Endothelial cell of umbilical vein (primary cell): ENCODE measurements at regions not wholly inside any gene's neighbourhood (a gene's known extent, or its start where the extent isn't known, plus 50 kb on each side); places are given as distances from the start of the nearest gene placed in this dataset.

Source experiments
- BruUV-seq: library from RNA; stranded (reverse); fragments of 400-500 nt; replicated peaks from 2 replicates; lab custom pipeline; 2021; lab: Mats Ljungman, UMichigan
- CTCF ChIA-PET: fragments of 300-600, 350-600 bp; sonication (Branson Sonifier 250); formaldehyde crosslinking; loops from one replicate; lab custom pipeline; 2021; ENCODE audit warnings: antibody characterized with exemption, inconsistent platforms; lab: Charles Lee
- POLR2A ChIA-PET: fragments of 300-600, 350-600 bp; sonication (Branson Sonifier 250); formaldehyde crosslinking; loops from one replicate; lab custom pipeline; 2021; ENCODE audit warnings: antibody characterized with exemption, inconsistent platforms; lab: Charles Lee
- DNase-seq: peaks from one replicate; pipeline ENCODE4 v3.0.0-alpha.2; 2011; ENCODE audit warnings: low read depth, low spot score
- FAIRE-seq: peaks from 2 replicates; lab custom pipeline; 2011; peaks lifted over from hg19 to GRCh38; lab: Jason Lieb, UNC
- H2AFZ ChIP-seq: 2 replicates; pipeline ENCODE4 v1.6.0; 2012; ENCODE audit warnings: low read depth, low read length, control low read depth, inconsistent platforms
- H3K27ac ChIP-seq: 2 replicates; pipeline ENCODE4 v1.5.1; 2011; ENCODE audit warnings: low read depth, mild to moderate bottlenecking, control low read depth, low read length, moderate library complexity; ENCODE audit not compliant: insufficient read depth
- H3K27me3 ChIP-seq, 2 experiments: 2 replicates each; pipeline versions ENCODE4 v1.6.0 to v1.6.1; 2011; ENCODE audit warnings: low read length in 2 of 2, mixed read lengths in 1 of 2; ENCODE audit not compliant: control insufficient read depth in 2 of 2, insufficient read depth in 2 of 2
- H3K36me3 ChIP-seq, 2 experiments: 2 replicates in 1 of 2; 3 replicates in 1 of 2; pipeline ENCODE4 v1.5.1; 2011; ENCODE audit warnings: low read length in 2 of 2, mild to moderate bottlenecking in 1 of 2, moderate library complexity in 1 of 2; ENCODE audit not compliant: control insufficient read depth in 2 of 2, insufficient read depth in 2 of 2; ENCODE audit errors: extremely low read depth in 1 of 2
- H3K4me1 ChIP-seq: 3 replicates; pipeline ENCODE4 v1.5.1; 2011; ENCODE audit warnings: mild to moderate bottlenecking, low read length; ENCODE audit not compliant: control insufficient read depth, insufficient read depth; ENCODE audit errors: extremely low read depth
- H3K4me2 ChIP-seq: 2 replicates; pipeline ENCODE4 v1.6.1; 2011; ENCODE audit warnings: low read length, control low read depth, mixed read lengths; ENCODE audit not compliant: insufficient read depth
- H3K4me3 ChIP-seq, 3 experiments: fragments of 200-600 bp in 1 of 3; sonication (generic), shearing (Covaris generic) in 1 of 3; replicated peaks in 1 of 3; 2 replicates each; pipeline ENCODE4 v1.5.1; 2011 to 2016; ENCODE audit warnings: control low read depth in 3 of 3, low read length in 3 of 3, mild to moderate bottlenecking in 2 of 3, inconsistent platforms in 1 of 3, low read depth in 1 of 3, moderate library complexity in 1 of 3; ENCODE audit not compliant: insufficient read depth in 1 of 3
- H3K79me2 ChIP-seq: 2 replicates; pipeline ENCODE4 v1.6.0; 2012; ENCODE audit warnings: low read length, inconsistent platforms; ENCODE audit not compliant: control insufficient read depth, insufficient read depth
- H3K9ac ChIP-seq: replicated peaks from 2 replicates; pipeline ENCODE3; 2011; ENCODE audit warnings: low read length, control low read depth; ENCODE audit not compliant: insufficient read depth; ENCODE audit errors: extremely low read depth
- H3K9me1 ChIP-seq: replicated peaks from 3 replicates; pipeline ENCODE4 v1.6.0; 2011; ENCODE audit warnings: mild to moderate bottlenecking, low read length; ENCODE audit not compliant: control insufficient read depth, insufficient read depth; ENCODE audit errors: extremely low read depth
- H3K9me3 ChIP-seq: replicated peaks from 2 replicates; pipeline ENCODE4 v1.5.1; 2012; ENCODE audit warnings: low read length, inconsistent platforms; ENCODE audit not compliant: control insufficient read depth, insufficient read depth
- H4K20me1 ChIP-seq: replicated peaks from 2 replicates; pipeline ENCODE3; 2011; ENCODE audit warnings: mild to moderate bottlenecking, low read length; ENCODE audit not compliant: control insufficient read depth, insufficient read depth; ENCODE audit errors: extremely low read depth
- EZH2 ChIP-seq: IDR thresholded peaks from 2 replicates; pipeline ENCODE4 v1.6.1; 2012; ENCODE audit warnings: borderline replicate concordance, low read depth, mild to moderate bottlenecking, moderate library complexity, low read length, inconsistent platforms; ENCODE audit not compliant: severe bottlenecking
- FOS ChIP-seq: IDR thresholded peaks from 2 replicates; pipeline ENCODE4 v1.6.1; 2011; ENCODE audit warnings: mild to moderate bottlenecking, low read length, moderate library complexity, borderline replicate concordance; ENCODE audit not compliant: insufficient read depth
- GATA2 ChIP-seq: IDR thresholded peaks from 2 replicates; pipeline ENCODE4 v1.7.0; 2011; ENCODE audit warnings: low read depth, mild to moderate bottlenecking, moderate library complexity, mixed read lengths, low read length; ENCODE audit not compliant: insufficient read length, insufficient read depth
- JUN ChIP-seq: IDR thresholded peaks from 2 replicates; pipeline ENCODE4 v1.6.1; 2011; ENCODE audit warnings: borderline replicate concordance, low read depth; ENCODE audit not compliant: insufficient read length, insufficient read depth
- MYC ChIP-seq: IDR thresholded peaks from one replicate; pipeline ENCODE4 v1.6.1; 2011; ENCODE audit warnings: mild to moderate bottlenecking, low read depth, low read length
- POLR2A ChIP-seq: IDR thresholded peaks from 2 replicates; pipeline ENCODE4 v1.6.1; 2012; ENCODE audit warnings: low read depth, mild to moderate bottlenecking, control low read depth, low read length
- POLR2AphosphoS5 ChIP-seq: IDR thresholded peaks from 2 replicates; pipeline ENCODE4 v1.6.1; 2012; ENCODE audit warnings: low read depth, mild to moderate bottlenecking, control low read depth, low read length, moderate library complexity; ENCODE audit not compliant: insufficient read depth
- dilution Hi-C: fragments of 300-500 bp; cut with MboI; formaldehyde crosslinking; loops from one replicate; pipeline ENCODE4 v1.15.0; 2019; ENCODE audit warnings: low sequenced_read_pairs; ENCODE audit not compliant: extremely low pct_ligation_motif_present
- intact Hi-C: fragments of 100-400 bp; cut with micrococcal nuclease; formaldehyde crosslinking; loops from one replicate; pipeline ENCODE4 v1.10.0; 2022
- TF ChIP-seq, protein P1 (sequence below): IDR thresholded peaks from 2 replicates; pipeline ENCODE4 v1.6.1; 2011; ENCODE audit not compliant: insufficient read depth, insufficient read length
- TF ChIP-seq, protein P2 (sequence below), 2 donors: IDR thresholded peaks; 1 replicate in 1 of 2; 2 replicates in 1 of 2; pipeline ENCODE4 v1.5.1; 2011; ENCODE audit warnings: low read length in 2 of 2, mild to moderate bottlenecking in 2 of 2, moderate library complexity in 2 of 2, control low read depth in 1 of 2, inconsistent platforms in 1 of 2, low read depth in 1 of 2; ENCODE audit not compliant: insufficient read depth in 1 of 2; ENCODE audit errors: extremely low read depth in 1 of 2

DNA sequence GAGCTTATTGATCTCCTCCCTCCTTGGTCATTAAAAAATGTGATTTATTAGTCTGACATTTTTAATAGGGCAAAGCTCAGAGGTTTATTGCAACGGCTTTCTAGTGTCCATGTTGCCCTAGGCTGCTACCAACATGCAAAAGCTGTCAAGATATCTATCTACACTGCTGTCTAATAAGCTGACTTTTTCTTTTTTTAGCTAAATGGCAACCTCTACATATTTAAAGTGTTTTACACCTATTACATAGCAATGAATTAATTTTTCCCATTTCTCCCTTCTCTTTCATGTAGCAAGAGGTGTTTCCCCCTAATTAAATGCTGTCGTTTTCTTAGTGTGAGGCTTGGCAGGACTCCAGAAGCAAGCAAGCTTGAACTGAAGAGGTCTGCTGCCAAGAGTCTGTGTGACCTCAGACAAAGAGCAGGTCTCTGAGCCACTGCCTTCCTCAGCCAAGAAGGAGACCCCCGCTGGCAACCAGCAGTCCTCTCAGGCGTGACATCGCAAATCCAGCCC is 79.4 kb downstream of the GAS1 start:
- TF ChIP-seq POLR2A (no peak), GATA2 (no peak), MYC (no peak), JUN (no peak), FOS (no peak), EZH2 (no peak), POLR2AphosphoS5 (no peak)
- TF ChIP-seq, protein P1, sequence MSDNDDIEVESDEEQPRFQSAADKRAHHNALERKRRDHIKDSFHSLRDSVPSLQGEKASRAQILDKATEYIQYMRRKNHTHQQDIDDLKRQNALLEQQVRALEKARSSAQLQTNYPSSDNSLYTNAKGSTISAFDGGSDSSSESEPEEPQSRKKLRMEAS: no peak
- TF ChIP-seq, protein P2, sequence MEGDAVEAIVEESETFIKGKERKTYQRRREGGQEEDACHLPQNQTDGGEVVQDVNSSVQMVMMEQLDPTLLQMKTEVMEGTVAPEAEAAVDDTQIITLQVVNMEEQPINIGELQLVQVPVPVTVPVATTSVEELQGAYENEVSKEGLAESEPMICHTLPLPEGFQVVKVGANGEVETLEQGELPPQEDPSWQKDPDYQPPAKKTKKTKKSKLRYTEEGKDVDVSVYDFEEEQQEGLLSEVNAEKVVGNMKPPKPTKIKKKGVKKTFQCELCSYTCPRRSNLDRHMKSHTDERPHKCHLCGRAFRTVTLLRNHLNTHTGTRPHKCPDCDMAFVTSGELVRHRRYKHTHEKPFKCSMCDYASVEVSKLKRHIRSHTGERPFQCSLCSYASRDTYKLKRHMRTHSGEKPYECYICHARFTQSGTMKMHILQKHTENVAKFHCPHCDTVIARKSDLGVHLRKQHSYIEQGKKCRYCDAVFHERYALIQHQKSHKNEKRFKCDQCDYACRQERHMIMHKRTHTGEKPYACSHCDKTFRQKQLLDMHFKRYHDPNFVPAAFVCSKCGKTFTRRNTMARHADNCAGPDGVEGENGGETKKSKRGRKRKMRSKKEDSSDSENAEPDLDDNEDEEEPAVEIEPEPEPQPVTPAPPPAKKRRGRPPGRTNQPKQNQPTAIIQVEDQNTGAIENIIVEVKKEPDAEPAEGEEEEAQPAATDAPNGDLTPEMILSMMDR (IDR thresholded peaks at IDR 0.05; ENCODE audit: extremely low read depth in 1 of 2, insufficient read depth in 1 of 2, low read depth in 1 of 2, low read length in 2 of 2): no peak
- DNase-seq: no peak
- Histone ChIP-seq H2AFZ (no peak overlapping the region), H3K9me3 (peaks cover 2% of the 10 kb centered on the region), H3K4me3 (no peak overlapping the region), H3K9me1 (no peaks in the 10 kb centered on the region), H3K4me2 (no peak overlapping the region), H3K79me2 (no peaks in the 10 kb centered on the region), H3K4me1 (no peaks in the 10 kb centered on the region), H3K27me3 (no peaks in the 10 kb centered on the region), H4K20me1 (no peaks in the 10 kb centered on the region), H3K9ac (no peak overlapping the region), H3K27ac (no peak overlapping the region), H3K36me3 (no peaks in the 10 kb centered on the region)
- dilution Hi-C loops: no loop called here
- BruUV-seq: no TSS peak
- intact Hi-C loops: no loop called here
- FAIRE-seq: no peak
- ChIA-PET POLR2A (no interaction called here), CTCF (no interaction called here)
